Neural crest cell (in vitro differentiated cells): ENCODE measurements at regions not wholly inside any gene's neighbourhood (a gene's known extent, or its start where the extent isn't known, plus 50 kb on each side); places are given as distances from the start of the nearest gene placed in this dataset.

Source experiments
- DNase-seq: peaks from one replicate; pipeline ENCODE4 v3.0.0; 2021; ENCODE audit warnings: low read depth, mixed read lengths, low spot score
- H3K27ac Mint-ChIP-seq: one replicate; pipeline ENCODE4 v1.8.0; 2021; ENCODE audit warnings: mild to moderate bottlenecking, mixed read lengths; ENCODE audit not compliant: unreplicated experiment
- H3K27me3 Mint-ChIP-seq: 2 replicates; pipeline ENCODE4 v1.8.0; 2021; ENCODE audit warnings: low read depth, mild to moderate bottlenecking, mixed read lengths
- H3K36me3 Mint-ChIP-seq: 2 replicates; pipeline ENCODE4 v1.8.0; 2021; ENCODE audit warnings: low read depth, mild to moderate bottlenecking, mixed read lengths
- H3K4me1 Mint-ChIP-seq: 2 replicates; pipeline ENCODE4 v1.8.0; 2021; ENCODE audit warnings: mixed read lengths
- H3K4me3 Mint-ChIP-seq: one replicate; pipeline ENCODE4 v1.8.0; 2021; ENCODE audit warnings: mild to moderate bottlenecking, mixed read lengths
- H3K9me3 Mint-ChIP-seq: 2 replicates; pipeline ENCODE4 v1.8.0; 2021; ENCODE audit warnings: mixed read lengths
- TF ChIP-seq, protein P1 (sequence below): fragments of 200-600 bp; sonication (generic); conservative IDR thresholded peaks from 2 replicates; pipeline ENCODE4 v1.5.0; 2021; ENCODE audit warnings: antibody characterized with exemption, mild to moderate bottlenecking

DNA sequence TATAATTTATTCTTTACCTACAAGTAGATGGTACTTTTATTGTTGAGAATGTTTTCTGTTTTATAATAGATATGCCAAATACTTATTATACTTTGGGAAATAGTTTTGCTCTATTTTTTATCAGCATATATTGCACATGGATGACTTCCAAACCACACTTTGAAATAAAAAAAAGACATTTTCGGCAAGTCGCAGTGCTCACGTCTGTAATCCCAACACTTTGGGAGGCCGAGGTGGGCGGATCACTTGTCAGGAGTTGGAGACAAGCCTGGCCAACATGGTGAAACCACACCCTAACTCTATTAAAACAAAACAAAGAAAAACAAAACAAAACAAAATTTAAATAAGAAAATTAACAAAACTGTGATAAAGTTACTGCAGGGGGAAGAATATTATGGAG lies 983.9 kb upstream of the CNTN5 start:
- peaks cover 6% of the 10 kb centered on the region for H3K9me3 Mint-ChIP-seq
- H3K4me1 Mint-ChIP-seq, result no peaks in the 10 kb centered on the region
- no peak overlapping the region for H3K27ac Mint-ChIP-seq
- no peaks in the 10 kb centered on the region for H3K36me3 Mint-ChIP-seq
- TF ChIP-seq, protein P1, sequence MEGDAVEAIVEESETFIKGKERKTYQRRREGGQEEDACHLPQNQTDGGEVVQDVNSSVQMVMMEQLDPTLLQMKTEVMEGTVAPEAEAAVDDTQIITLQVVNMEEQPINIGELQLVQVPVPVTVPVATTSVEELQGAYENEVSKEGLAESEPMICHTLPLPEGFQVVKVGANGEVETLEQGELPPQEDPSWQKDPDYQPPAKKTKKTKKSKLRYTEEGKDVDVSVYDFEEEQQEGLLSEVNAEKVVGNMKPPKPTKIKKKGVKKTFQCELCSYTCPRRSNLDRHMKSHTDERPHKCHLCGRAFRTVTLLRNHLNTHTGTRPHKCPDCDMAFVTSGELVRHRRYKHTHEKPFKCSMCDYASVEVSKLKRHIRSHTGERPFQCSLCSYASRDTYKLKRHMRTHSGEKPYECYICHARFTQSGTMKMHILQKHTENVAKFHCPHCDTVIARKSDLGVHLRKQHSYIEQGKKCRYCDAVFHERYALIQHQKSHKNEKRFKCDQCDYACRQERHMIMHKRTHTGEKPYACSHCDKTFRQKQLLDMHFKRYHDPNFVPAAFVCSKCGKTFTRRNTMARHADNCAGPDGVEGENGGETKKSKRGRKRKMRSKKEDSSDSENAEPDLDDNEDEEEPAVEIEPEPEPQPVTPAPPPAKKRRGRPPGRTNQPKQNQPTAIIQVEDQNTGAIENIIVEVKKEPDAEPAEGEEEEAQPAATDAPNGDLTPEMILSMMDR, result no peak
- no peak for DNase-seq
- no peak overlapping the region for H3K4me3 Mint-ChIP-seq
- H3K27me3 Mint-ChIP-seq, result no peaks in the 10 kb centered on the region

GRCh38 chr11:98040061-98040808 lies 980.5 kb upstream of the CNTN5 start:
- H3K27me3 Mint-ChIP-seq, result no peaks in the 10 kb centered on the region
- H3K4me3 Mint-ChIP-seq, result no peak overlapping the region
- no peak for DNase-seq
- H3K9me3 Mint-ChIP-seq, result peaks cover 3% of the 10 kb centered on the region
- no peak overlapping the region for H3K27ac Mint-ChIP-seq
- no peaks in the 10 kb centered on the region for H3K4me1 Mint-ChIP-seq
- TF ChIP-seq, protein P1, result no peak
- no peaks in the 10 kb centered on the region for H3K36me3 Mint-ChIP-seq

DNA sequence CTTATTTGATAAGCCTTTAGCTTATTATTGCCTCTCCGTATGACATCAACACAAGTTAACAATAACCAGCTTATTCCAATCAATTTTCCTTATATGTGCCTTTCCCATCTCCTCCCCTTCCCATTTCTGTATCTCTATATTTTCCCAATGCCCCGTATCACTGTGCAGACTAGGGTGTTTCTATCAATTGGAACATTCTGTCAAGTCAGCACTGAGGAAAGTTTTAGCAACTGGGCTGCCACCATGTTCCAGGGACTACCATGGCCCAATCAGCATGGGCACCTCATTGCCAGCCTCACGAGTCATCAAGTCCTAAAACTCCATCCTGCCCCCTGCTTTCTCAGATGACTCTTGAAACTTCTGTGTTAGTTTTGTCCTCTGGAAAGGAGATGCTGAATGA lies 973.1 kb upstream of the CNTN5 start:
- H3K36me3 Mint-ChIP-seq, result no peaks in the 10 kb centered on the region
- no peak for DNase-seq
- TF ChIP-seq, protein P1, result no peak
- no peak overlapping the region for H3K4me3 Mint-ChIP-seq
- H3K27me3 Mint-ChIP-seq, result no peaks in the 10 kb centered on the region
- H3K4me1 Mint-ChIP-seq, result no peaks in the 10 kb centered on the region
- no peak overlapping the region for H3K27ac Mint-ChIP-seq
- H3K9me3 Mint-ChIP-seq, result no peaks in the 10 kb centered on the region

GRCh38 chr11:98053851-98054250 lies 966.9 kb upstream of the CNTN5 start:
- TF ChIP-seq, protein P1, result no peak
- no peak for DNase-seq
- no peaks in the 10 kb centered on the region for H3K4me1 Mint-ChIP-seq
- H3K4me3 Mint-ChIP-seq, result no peak overlapping the region
- no peaks in the 10 kb centered on the region for H3K9me3 Mint-ChIP-seq
- H3K36me3 Mint-ChIP-seq, result no peaks in the 10 kb centered on the region
- H3K27me3 Mint-ChIP-seq, result no peaks in the 10 kb centered on the region
- no peak overlapping the region for H3K27ac Mint-ChIP-seq

DNA sequence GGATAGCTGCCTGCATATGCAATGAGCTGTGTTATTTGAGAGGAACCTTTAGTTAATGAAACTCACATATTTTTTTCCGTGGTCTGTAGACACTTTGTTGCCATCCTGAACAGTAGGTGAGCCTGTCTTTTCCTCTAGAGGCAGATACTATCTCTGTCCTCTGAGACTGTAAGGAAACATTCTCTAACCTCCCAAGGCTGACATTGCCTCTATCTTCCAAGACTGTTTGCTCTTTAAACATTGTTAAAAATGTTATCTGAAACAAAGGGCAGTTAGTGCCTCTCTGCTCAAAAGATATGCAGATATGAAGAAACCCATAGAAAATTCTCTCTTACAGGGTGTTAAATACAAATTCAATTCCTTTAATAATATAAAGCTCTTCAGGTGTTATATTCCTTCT lies 963.8 kb upstream of the CNTN5 start:
- no peaks in the 10 kb centered on the region for H3K27me3 Mint-ChIP-seq
- DNase-seq, result no peak
- H3K27ac Mint-ChIP-seq, result no peak overlapping the region
- H3K4me3 Mint-ChIP-seq, result no peak overlapping the region
- TF ChIP-seq, protein P1, result no peak
- H3K36me3 Mint-ChIP-seq, result no peaks in the 10 kb centered on the region
- no peaks in the 10 kb centered on the region for H3K4me1 Mint-ChIP-seq
- H3K9me3 Mint-ChIP-seq, result no peaks in the 10 kb centered on the region
